Loucy (cell line): ENCODE measurements at regions not wholly inside any gene's neighbourhood (a gene's known extent, or its start where the extent isn't known, plus 50 kb on each side); places are given as distances from the start of the nearest gene placed in this dataset.
"Not testable (repeated sequence)": the region's sequence is repeated elsewhere in the genome, so short reads cannot be mapped to it uniquely, and the experiment has no call there.

ENCODE experiments used
- H2AFZ ChIP-seq: fragments of 200-600 bp; sonication (generic); 2 replicates; pipeline ENCODE4 v1.6.0; 2016; ENCODE audit warnings: antibody characterized with exemption, mild to moderate bottlenecking, low read length, moderate library complexity
- H3F3A ChIP-seq: fragments of 200-600 bp; 2 replicates; pipeline ENCODE4 v1.6.0; 2016; ENCODE audit warnings: antibody characterized with exemption, low read depth, mild to moderate bottlenecking
- H3K27me3 ChIP-seq: fragments of 200-600 bp; sonication (generic); 2 replicates; pipeline ENCODE4 v1.6.1; 2014; ENCODE audit warnings: low read length, mild to moderate bottlenecking; ENCODE audit not compliant: insufficient read depth, poor library complexity, severe bottlenecking
- H3K36me3 ChIP-seq: fragments of 200-600 bp; sonication (generic); 2 replicates; pipeline ENCODE4 v1.6.1; 2016; ENCODE audit warnings: low read length; ENCODE audit not compliant: insufficient read depth
- H3K4me1 ChIP-seq: fragments of 200-600 bp; sonication (generic); 2 replicates; pipeline ENCODE4 v1.5.1; 2014; ENCODE audit warnings: low read length, mild to moderate bottlenecking; ENCODE audit not compliant: insufficient read depth, poor library complexity, severe bottlenecking
- H3K4me2 ChIP-seq: fragments of 200-600 bp; sonication (generic); 2 replicates; pipeline ENCODE4 v1.6.0; 2014; ENCODE audit warnings: antibody characterized with exemption, low read length, low read depth, mild to moderate bottlenecking; ENCODE audit not compliant: poor library complexity, severe bottlenecking
- H3K4me3 ChIP-seq: fragments of 200-600 bp; sonication (generic); 2 replicates; pipeline ENCODE4 v1.5.1; 2014; ENCODE audit warnings: low read length, mild to moderate bottlenecking, mixed read lengths; ENCODE audit not compliant: poor library complexity, severe bottlenecking
- H3K79me2 ChIP-seq: fragments of 200-600 bp; sonication (generic); 2 replicates; pipeline ENCODE4 v1.6.1; 2014; ENCODE audit warnings: low read length; ENCODE audit not compliant: insufficient read depth
- H3K9ac ChIP-seq: fragments of 200-600 bp; sonication (generic); 2 replicates; pipeline ENCODE4 v1.6.0; 2014; ENCODE audit warnings: mild to moderate bottlenecking, low read depth, low read length, moderate library complexity; ENCODE audit not compliant: poor library complexity, severe bottlenecking
- H3K9me2 ChIP-seq: fragments of 200-600 bp; sonication (generic); replicated peaks from 2 replicates; pipeline ENCODE4 v1.6.1; 2016; ENCODE audit warnings: low read depth, low read length, mixed read lengths
- H3K9me3 ChIP-seq: fragments of 200-600 bp; sonication (generic); 2 replicates; pipeline ENCODE4 v1.6.1; 2014; ENCODE audit warnings: mild to moderate bottlenecking, antibody characterized with exemption, low read length, low read depth; ENCODE audit not compliant: insufficient read depth
- H4K20me1 ChIP-seq: fragments of 200-600 bp; sonication (generic); 2 replicates; pipeline ENCODE4 v1.6.0; 2014; ENCODE audit warnings: antibody characterized with exemption, low read length, mild to moderate bottlenecking; ENCODE audit not compliant: insufficient read depth, poor library complexity, severe bottlenecking
- CTCF ChIP-seq: fragments of 200-600 bp; sonication (generic); conservative IDR thresholded peaks from 2 replicates; pipeline ENCODE4 v1.5.1; 2014; ENCODE audit warnings: mild to moderate bottlenecking, antibody characterized with exemption, low read length
- EZH2phosphoT487 ChIP-seq: fragments of 200-600 bp; IDR thresholded peaks from 2 replicates; pipeline ENCODE4 v1.6.1; 2018; ENCODE audit warnings: antibody characterized with exemption, mild to moderate bottlenecking, moderate library complexity, borderline replicate concordance

GRCh38 chr18:55897091-55897689 lies 309.2 kb upstream of the TCF4 start:
- H3K4me1 ChIP-seq: no peaks in the 10 kb centered on the region
- H3K4me2 ChIP-seq: no peak overlapping the region
- no peaks in the 10 kb centered on the region for H3K36me3 ChIP-seq
- no peak overlapping the region for H3K4me3 ChIP-seq
- no peak overlapping the region for H2AFZ ChIP-seq
- no peaks in the 10 kb centered on the region for H3K79me2 ChIP-seq
- H3K9me3 ChIP-seq: no peaks in the 10 kb centered on the region
- no peaks in the 10 kb centered on the region for H3K9me2 ChIP-seq
- no peaks in the 10 kb centered on the region for H3F3A ChIP-seq
- H3K27me3 ChIP-seq: no peaks in the 10 kb centered on the region
- no peak overlapping the region for H3K9ac ChIP-seq
- no peak for TF ChIP-seq CTCF
- no peak for TF ChIP-seq EZH2phosphoT487
- H4K20me1 ChIP-seq: no peaks in the 10 kb centered on the region

- no peak for TF ChIP-seq EZH2phosphoT487
- no peak for TF ChIP-seq CTCF
- no peaks in the 10 kb centered on the region for H4K20me1 ChIP-seq
- H3K4me3 ChIP-seq: no peak overlapping the region
- no peaks in the 10 kb centered on the region for H3K9me2 ChIP-seq
- H3K9ac ChIP-seq: no peak overlapping the region
- H3F3A ChIP-seq: no peaks in the 10 kb centered on the region
- H3K36me3 ChIP-seq: no peaks in the 10 kb centered on the region
- H3K27me3 ChIP-seq: no peaks in the 10 kb centered on the region
- H3K4me2 ChIP-seq: no peak overlapping the region
- no peaks in the 10 kb centered on the region for H3K4me1 ChIP-seq
- no peaks in the 10 kb centered on the region for H3K79me2 ChIP-seq
- no peak overlapping the region for H2AFZ ChIP-seq
- H3K9me3 ChIP-seq: no peaks in the 10 kb centered on the region
These were observed 306.0 kb upstream of the TCF4 start for GRCh38 chr18:55893948-55894347.

- not testable (repeated sequence) for H3K4me2 ChIP-seq, H2AFZ ChIP-seq, H3K27me3 ChIP-seq, H3K4me1 ChIP-seq, H3K9me3 ChIP-seq, H3F3A ChIP-seq, H4K20me1 ChIP-seq, H3K9me2 ChIP-seq, H3K4me3 ChIP-seq, H3K36me3 ChIP-seq, H3K9ac ChIP-seq, H3K79me2 ChIP-seq
These were observed 305.1 kb upstream of the TCF4 start for GRCh38 chr18:55892862-55893813.
